ENCODE measurements at regions not wholly inside any gene's neighbourhood (a gene's known extent, or its start where the extent isn't known, plus 50 kb on each side); places are given as distances from the start of the nearest gene placed in this dataset.

DNA sequence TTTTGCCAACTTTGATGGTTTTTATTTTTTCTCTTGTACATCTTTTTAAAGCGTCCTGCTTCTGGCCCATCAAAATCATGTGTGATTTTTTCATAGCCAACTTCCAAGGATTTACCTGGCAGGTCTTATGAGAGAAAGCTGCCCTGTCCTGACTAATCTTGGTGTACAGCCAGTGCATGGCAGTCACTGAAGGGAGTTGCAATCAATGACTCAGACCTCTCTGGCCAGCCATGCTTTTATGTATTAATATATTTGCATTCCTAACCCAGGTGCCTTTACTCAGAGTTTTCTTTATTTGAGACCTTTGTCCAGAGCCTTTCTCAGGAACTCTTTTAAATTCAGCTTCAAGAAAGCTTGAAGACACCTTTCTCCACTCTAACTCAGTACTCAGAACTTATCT lies 691.5 kb upstream of the HTR2C start:
- Histone ChIP-seq H3K4me1 (no peaks in the 10 kb centered on the region), H3K4me3 (no peak overlapping the region), H3K9me3 (no peaks in the 10 kb centered on the region), H3K36me3 (no peaks in the 10 kb centered on the region), H3K27me3 (peaks cover 0 to 3% of the 10 kb centered on the region in 2 donors), H3K27ac (no peak overlapping the region)
- 39% methylated on average over 1 of the region's 1 CpG for WGBS (ENCODE audit: insufficient coverage, low coverage, low lambda C conversion rate, missing lambda C conversion rate)
- TF ChIP-seq, protein P1, sequence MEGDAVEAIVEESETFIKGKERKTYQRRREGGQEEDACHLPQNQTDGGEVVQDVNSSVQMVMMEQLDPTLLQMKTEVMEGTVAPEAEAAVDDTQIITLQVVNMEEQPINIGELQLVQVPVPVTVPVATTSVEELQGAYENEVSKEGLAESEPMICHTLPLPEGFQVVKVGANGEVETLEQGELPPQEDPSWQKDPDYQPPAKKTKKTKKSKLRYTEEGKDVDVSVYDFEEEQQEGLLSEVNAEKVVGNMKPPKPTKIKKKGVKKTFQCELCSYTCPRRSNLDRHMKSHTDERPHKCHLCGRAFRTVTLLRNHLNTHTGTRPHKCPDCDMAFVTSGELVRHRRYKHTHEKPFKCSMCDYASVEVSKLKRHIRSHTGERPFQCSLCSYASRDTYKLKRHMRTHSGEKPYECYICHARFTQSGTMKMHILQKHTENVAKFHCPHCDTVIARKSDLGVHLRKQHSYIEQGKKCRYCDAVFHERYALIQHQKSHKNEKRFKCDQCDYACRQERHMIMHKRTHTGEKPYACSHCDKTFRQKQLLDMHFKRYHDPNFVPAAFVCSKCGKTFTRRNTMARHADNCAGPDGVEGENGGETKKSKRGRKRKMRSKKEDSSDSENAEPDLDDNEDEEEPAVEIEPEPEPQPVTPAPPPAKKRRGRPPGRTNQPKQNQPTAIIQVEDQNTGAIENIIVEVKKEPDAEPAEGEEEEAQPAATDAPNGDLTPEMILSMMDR (IDR thresholded peaks at IDR 0.05): no peak
- TF ChIP-seq POLR2A (IDR thresholded peaks at IDR 0.05): no peak
- no peak for DNase-seq
- intact Hi-C loops (cut with DNase I): no loop called here
- no peak for ATAC-seq

DNA sequence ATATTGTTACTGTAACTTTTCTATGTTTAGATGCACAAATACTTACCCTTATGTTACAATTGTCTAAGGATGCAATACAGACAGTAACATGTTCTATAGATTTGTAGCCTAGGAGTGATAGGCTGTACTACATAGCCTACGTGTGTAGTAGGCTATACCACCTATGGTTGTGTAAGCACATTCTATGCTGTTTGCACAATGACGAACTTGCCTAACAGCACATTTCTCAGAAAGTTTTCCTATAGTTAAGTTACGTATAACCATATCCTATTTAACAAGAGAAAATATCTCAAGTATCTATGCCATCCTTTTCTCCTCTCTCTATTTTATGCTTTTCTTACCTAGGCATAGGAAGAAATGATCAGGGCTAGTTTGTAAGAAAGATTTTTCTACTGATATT lies 710.8 kb upstream of the HTR2C start:
- TF ChIP-seq, protein P1 (IDR thresholded peaks at IDR 0.05): no peak
- TF ChIP-seq POLR2A (IDR thresholded peaks at IDR 0.05): no peak
- no peak overlapping the region for H3K4me3 ChIP-seq
- H3K4me1 ChIP-seq: no peaks in the 10 kb centered on the region
- no peaks in the 10 kb centered on the region for H3K36me3 ChIP-seq
- intact Hi-C loops (cut with DNase I): no loop called here
- DNase-seq (no peak), ATAC-seq (no peak)
- no peak overlapping the region for H3K27ac ChIP-seq
- no peaks in the 10 kb centered on the region for H3K9me3 ChIP-seq
- H3K27me3 ChIP-seq: peaks cover 0 to 5% of the 10 kb centered on the region in 2 donors
- 43% methylated on average over 3 of the region's 3 CpGs for WGBS (ENCODE audit: insufficient coverage, low coverage, low lambda C conversion rate, missing lambda C conversion rate)

- no peak for ATAC-seq
- intact Hi-C loops (cut with DNase I): no loop called here
- no peak for DNase-seq
- H3K27ac ChIP-seq: no peak overlapping the region
- 51% methylated on average over 3 of the region's 3 CpGs for WGBS (ENCODE audit: insufficient coverage, low coverage, low lambda C conversion rate, missing lambda C conversion rate)
- no peaks in the 10 kb centered on the region for H3K36me3 ChIP-seq
- H3K9me3 ChIP-seq: no peaks in the 10 kb centered on the region
- H3K4me1 ChIP-seq: no peaks in the 10 kb centered on the region
- H3K27me3 ChIP-seq: peaks cover 0 to 3% of the 10 kb centered on the region in 2 donors
- H3K4me3 ChIP-seq: no peak overlapping the region
- TF ChIP-seq, protein P1 (IDR thresholded peaks at IDR 0.05): no peak
- TF ChIP-seq POLR2A (IDR thresholded peaks at IDR 0.05): no peak
These were observed 715.2 kb upstream of the HTR2C start for GRCh38 chrX:113868711-113869110.

DNA sequence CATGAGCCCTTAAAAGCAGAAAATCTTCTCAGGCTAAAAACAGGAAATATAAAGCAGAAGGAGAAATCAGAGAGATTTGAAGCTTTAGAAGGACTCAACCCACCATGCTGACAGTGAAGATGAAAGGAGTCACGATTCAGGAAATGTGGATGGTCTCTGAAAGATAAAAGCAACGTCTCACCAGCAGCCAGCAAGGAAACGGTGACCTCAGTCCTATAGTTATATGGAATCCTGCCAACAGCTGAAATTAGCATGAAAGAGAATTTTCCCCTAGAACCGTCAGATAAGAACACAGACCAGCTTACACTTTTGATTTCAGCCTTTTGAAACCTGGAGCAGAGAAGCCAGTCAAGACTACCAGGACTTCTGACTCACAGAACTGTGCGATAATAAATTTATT lies 715.7 kb upstream of the HTR2C start:
- H3K36me3 ChIP-seq: no peaks in the 10 kb centered on the region
- H3K27me3 ChIP-seq: peaks cover 0 to 4% of the 10 kb centered on the region in 2 donors
- DNase-seq (no peak), ATAC-seq (no peak)
- no peak overlapping the region for H3K27ac ChIP-seq
- intact Hi-C loops (cut with DNase I): no loop called here
- TF ChIP-seq, protein P1 (IDR thresholded peaks at IDR 0.05): no peak
- no peak for TF ChIP-seq POLR2A (IDR thresholded peaks at IDR 0.05)
- no peaks in the 10 kb centered on the region for H3K9me3 ChIP-seq
- H3K4me3 ChIP-seq: no peak overlapping the region
- no peaks in the 10 kb centered on the region for H3K4me1 ChIP-seq
- WGBS (ENCODE audit: insufficient coverage, low coverage, low lambda C conversion rate, missing lambda C conversion rate): 23% methylated on average over 5 of the region's 5 CpGs

GRCh38 chrX:113849408-113849807 lies 734.5 kb upstream of the HTR2C start:
- no peaks in the 10 kb centered on the region for H3K9me3 ChIP-seq
- no peaks in the 10 kb centered on the region for H3K4me1 ChIP-seq
- intact Hi-C loops (cut with DNase I): no loop called here
- ATAC-seq: no peak
- H3K27me3 ChIP-seq: no peaks in the 10 kb centered on the region
- no peaks in the 10 kb centered on the region for H3K36me3 ChIP-seq
- TF ChIP-seq, protein P1 (IDR thresholded peaks at IDR 0.05): no peak
- no peak for TF ChIP-seq POLR2A (IDR thresholded peaks at IDR 0.05)
- H3K4me3 ChIP-seq: no peak overlapping the region
- no peak for DNase-seq
- no peak overlapping the region for H3K27ac ChIP-seq

Measured in right lobe of liver (tissue), 6 donors.